ENCODE measurements at regions not wholly inside any gene's neighbourhood (a gene's known extent, or its start where the extent isn't known, plus 50 kb on each side); places are given as distances from the start of the nearest gene placed in this dataset.

- TF ChIP-seq, protein P1, sequence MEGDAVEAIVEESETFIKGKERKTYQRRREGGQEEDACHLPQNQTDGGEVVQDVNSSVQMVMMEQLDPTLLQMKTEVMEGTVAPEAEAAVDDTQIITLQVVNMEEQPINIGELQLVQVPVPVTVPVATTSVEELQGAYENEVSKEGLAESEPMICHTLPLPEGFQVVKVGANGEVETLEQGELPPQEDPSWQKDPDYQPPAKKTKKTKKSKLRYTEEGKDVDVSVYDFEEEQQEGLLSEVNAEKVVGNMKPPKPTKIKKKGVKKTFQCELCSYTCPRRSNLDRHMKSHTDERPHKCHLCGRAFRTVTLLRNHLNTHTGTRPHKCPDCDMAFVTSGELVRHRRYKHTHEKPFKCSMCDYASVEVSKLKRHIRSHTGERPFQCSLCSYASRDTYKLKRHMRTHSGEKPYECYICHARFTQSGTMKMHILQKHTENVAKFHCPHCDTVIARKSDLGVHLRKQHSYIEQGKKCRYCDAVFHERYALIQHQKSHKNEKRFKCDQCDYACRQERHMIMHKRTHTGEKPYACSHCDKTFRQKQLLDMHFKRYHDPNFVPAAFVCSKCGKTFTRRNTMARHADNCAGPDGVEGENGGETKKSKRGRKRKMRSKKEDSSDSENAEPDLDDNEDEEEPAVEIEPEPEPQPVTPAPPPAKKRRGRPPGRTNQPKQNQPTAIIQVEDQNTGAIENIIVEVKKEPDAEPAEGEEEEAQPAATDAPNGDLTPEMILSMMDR (IDR thresholded peaks at IDR 0.05; ENCODE audit: control extremely low read depth in 1 of 3, insufficient read depth in 1 of 3, low read depth in 1 of 3, low read length in 3 of 3) = peak; percentile 53 to 92 (median 77)
- no peak for TF ChIP-seq SRF (IDR thresholded peaks at IDR 0.05; ENCODE audit: low read depth, low read length)
- TF ChIP-seq BCL11A (IDR thresholded peaks at IDR 0.05; ENCODE audit: low read depth in 2 of 2, low read length in 2 of 2) = no peak
- TF ChIP-seq, protein P2, sequence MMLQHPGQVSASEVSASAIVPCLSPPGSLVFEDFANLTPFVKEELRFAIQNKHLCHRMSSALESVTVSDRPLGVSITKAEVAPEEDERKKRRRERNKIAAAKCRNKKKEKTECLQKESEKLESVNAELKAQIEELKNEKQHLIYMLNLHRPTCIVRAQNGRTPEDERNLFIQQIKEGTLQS (IDR thresholded peaks at IDR 0.05; ENCODE audit: insufficient read depth, low read depth, low read length) = no peak
- peak; percentile 60 for TF ChIP-seq CREB1 (IDR thresholded peaks at IDR 0.05)
- no peak for TF ChIP-seq E2F6 (IDR thresholded peaks at IDR 0.05)
- 0 out of 2 replicates have a peak, but pooled peaks have one; percentile 25 for TF ChIP-seq YY1 (IDR thresholded peaks at IDR 0.05; ENCODE audit: low read depth, low read length)
- TF ChIP-seq EZH2 (IDR thresholded peaks at IDR 0.05; ENCODE audit: low read depth, low read length, severe bottlenecking) = no peak
- peak; percentile 36; the same call in 1 of the 2 replicates for TF ChIP-seq JUND (IDR thresholded peaks at IDR 0.05; ENCODE audit: low read length)
These were observed 68.7 kb upstream of the ZNF618 start (continued) for GRCh38 chr9:113807173-113808061.
